ENCODE measurements at regions not wholly inside any gene's neighbourhood (a gene's known extent, or its start where the extent isn't known, plus 50 kb on each side); places are given as distances from the start of the nearest gene placed in this dataset.

GRCh38 chr6:81026041-81026553 is 726.4 kb downstream of the TENT5A start (continued):
- TF ChIP-seq CHD7 (IDR thresholded peaks at IDR 0.05; ENCODE audit: insufficient replicate concordance, low read length) (no peak), NANOG (IDR thresholded peaks at IDR 0.05; ENCODE audit: insufficient read depth, low read depth, low read length, poor library complexity, severe bottlenecking) (no peak), POU5F1 (IDR thresholded peaks at IDR 0.05; ENCODE audit: low read depth, low read length) (no peak), SAP30 (IDR thresholded peaks at IDR 0.05; ENCODE audit: insufficient read depth, insufficient replicate concordance, low read length) (no peak)

Measured in H1 (cell line).